Stimulated activated CD8-positive, alpha-beta memory T cell treated with anti-CD3 and anti-CD28 coated beads, Interleukin-12 subunit alpha, Interleukin-12 subunit beta, amount 100 ng/mL, for 1 hour (primary cell): ENCODE measurements at regions not wholly inside any gene's neighbourhood (a gene's known extent, or its start where the extent isn't known, plus 50 kb on each side); places are given as distances from the start of the nearest gene placed in this dataset.
"Not testable (repeated sequence)": the region's sequence is repeated elsewhere in the genome, so short reads cannot be mapped to it uniquely, and the experiment has no call there.

ENCODE experiments used
- DNase-seq: peaks from one replicate; pipeline ENCODE4 v3.0.0-alpha.2; 2020; ENCODE audit warnings: low read depth

- DNase-seq, result no peak
These were observed 1568.9 kb upstream of the ACO1 start for GRCh38 chr9:30815585-30815984.

GRCh38 chr9:30845136-30845535 lies 1539.3 kb upstream of the ACO1 start:
- DNase-seq, result no peak

- no peak for DNase-seq
These were observed 1537.8 kb upstream of the ACO1 start for GRCh38 chr9:30846651-30847050.

- DNase-seq, result no peak
These were observed 1532.8 kb upstream of the ACO1 start for GRCh38 chr9:30851600-30851999.

GRCh38 chr9:30900706-30901105 lies 1483.7 kb upstream of the ACO1 start:
- DNase-seq, result no peak

GRCh38 chr9:30913331-30913730 lies 1471.1 kb upstream of the ACO1 start:
- DNase-seq, result no peak

- DNase-seq, result no peak
These were observed 1469.0 kb upstream of the ACO1 start for GRCh38 chr9:30915451-30915850.

GRCh38 chr9:30925126-30925525 lies 1459.3 kb upstream of the ACO1 start:
- no peak for DNase-seq

- no peak for DNase-seq
These were observed 1458.8 kb upstream of the ACO1 start for GRCh38 chr9:30925635-30926034.

- no peak for DNase-seq
These were observed 1456.4 kb upstream of the ACO1 start for GRCh38 chr9:30928045-30928444.

- no peak for DNase-seq
These were observed 1452.2 kb upstream of the ACO1 start for GRCh38 chr9:30932226-30932625.

GRCh38 chr9:30935730-30936129 lies 1448.7 kb upstream of the ACO1 start:
- no peak for DNase-seq

- no peak for DNase-seq
These were observed 1447.3 kb upstream of the ACO1 start for GRCh38 chr9:30937106-30937505.

GRCh38 chr9:30942852-30943251 lies 1441.6 kb upstream of the ACO1 start:
- DNase-seq, result not testable (repeated sequence)

GRCh38 chr9:30943446-30944224 lies 1440.8 kb upstream of the ACO1 start:
- no peak for DNase-seq

GRCh38 chr9:30944225-30944569 lies 1440.2 kb upstream of the ACO1 start:
- DNase-seq, result no peak

- no peak for DNase-seq
These were observed 1439.6 kb upstream of the ACO1 start for GRCh38 chr9:30944741-30945280.

GRCh38 chr9:30964332-30964731 lies 1420.1 kb upstream of the ACO1 start:
- no peak for DNase-seq

GRCh38 chr9:30967476-30967875 lies 1417.0 kb upstream of the ACO1 start:
- DNase-seq, result no peak

- DNase-seq, result no peak
These were observed 1414.3 kb upstream of the ACO1 start for GRCh38 chr9:30970186-30970585.

GRCh38 chr9:30970812-30971211 lies 1413.6 kb upstream of the ACO1 start:
- no peak for DNase-seq

GRCh38 chr9:30972654-30973053 lies 1411.8 kb upstream of the ACO1 start:
- DNase-seq, result no peak

- no peak for DNase-seq
These were observed 1406.5 kb upstream of the ACO1 start for GRCh38 chr9:30977965-30978364.

- no peak for DNase-seq
These were observed 1402.1 kb upstream of the ACO1 start for GRCh38 chr9:30982301-30982700.
